HG03571 (cell line): ENCODE measurements at regions not wholly inside any gene's neighbourhood (a gene's known extent, or its start where the extent isn't known, plus 50 kb on each side); places are given as distances from the start of the nearest gene placed in this dataset.
A peak's percentile ranks its signal among the peaks of the same experiment; 100 is the strongest.
"Not testable (repeated sequence)": the region's sequence is repeated elsewhere in the genome, so short reads cannot be mapped to it uniquely, and the experiment has no call there.

Experiments
- ATAC-seq: cut with Tn5 transposase; IDR thresholded peaks from one replicate; pipeline ENCODE4 v1.9.1; 2021; ENCODE audit not compliant: unreplicated experiment

- ATAC-seq: no peak
Observed at GRCh38 chr4:81789158-81789557, 317.5 kb upstream of the RASGEF1B start.

GRCh38 chr4:81786766-81787165 lies 315.1 kb upstream of the RASGEF1B start:
- ATAC-seq: no peak

DNA sequence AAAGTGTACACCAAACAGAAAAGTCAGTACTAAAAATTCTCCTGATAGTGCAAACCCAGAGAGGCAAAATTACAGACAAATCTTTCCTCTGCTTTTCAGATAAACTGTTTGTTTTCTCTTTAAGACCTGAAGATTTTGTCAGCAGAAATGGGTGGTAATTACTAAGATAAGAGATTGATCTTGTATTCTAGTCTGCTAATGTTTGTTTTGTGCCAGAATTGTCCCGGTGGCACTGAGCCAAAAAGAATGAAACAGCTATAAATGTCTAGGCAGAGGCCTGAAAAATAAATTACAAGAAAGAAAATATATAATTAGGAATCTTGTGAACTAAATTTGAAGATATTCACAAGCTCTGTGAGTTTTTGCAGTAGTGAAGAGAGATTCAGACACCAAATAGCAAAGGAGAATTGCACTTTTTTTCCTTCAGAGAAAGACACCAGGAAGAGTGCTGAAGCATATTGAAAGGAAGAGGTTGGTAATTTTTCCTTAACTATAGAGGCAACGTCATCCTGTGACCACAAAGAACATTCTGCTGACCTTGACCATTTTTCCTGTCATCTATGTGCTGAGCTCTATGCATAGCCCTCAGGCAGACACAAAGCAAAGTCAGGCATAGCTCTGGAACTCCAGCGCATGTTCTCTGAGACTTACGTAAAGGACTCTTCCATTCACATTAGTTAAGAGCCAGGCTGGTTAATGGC lies 314.5 kb upstream of the RASGEF1B start:
- no peak for ATAC-seq

DNA sequence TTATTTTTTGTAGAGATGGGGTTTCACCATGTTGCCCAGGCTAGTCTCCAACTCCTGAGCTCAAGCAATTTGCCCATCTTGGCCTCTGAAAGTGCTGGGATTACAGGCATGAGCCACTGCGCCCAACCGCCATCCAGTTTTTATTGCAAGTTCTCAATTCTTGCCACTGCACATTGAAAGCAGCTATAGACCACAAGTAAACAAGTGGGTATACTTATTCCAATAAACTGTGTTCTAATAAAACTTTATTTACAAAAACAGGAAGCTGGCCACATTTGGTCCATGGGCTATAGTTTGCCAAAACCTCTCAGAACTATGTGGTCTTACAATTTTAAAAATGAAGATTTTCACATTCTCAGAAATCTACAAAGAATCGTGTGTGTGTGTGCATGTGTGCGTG lies 313.6 kb upstream of the RASGEF1B start:
- no peak for ATAC-seq

DNA sequence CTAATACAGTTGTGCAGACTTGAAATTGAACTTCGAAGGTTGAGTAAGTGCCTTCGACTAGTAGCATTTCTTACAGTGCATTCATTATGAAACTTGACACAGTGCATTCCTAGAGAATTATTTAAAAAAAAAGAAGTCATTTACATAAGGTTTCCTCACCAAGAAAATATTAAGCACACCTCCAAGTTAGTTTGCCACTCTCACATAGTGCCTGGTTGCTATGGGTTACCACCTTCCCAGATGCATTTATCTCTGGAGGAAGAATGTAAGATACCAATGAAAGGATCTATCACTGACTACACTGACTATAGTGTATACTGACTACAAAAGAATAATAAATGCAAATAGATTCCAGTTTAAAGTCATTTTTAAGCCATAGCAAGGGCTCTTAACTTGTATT lies 311.9 kb upstream of the RASGEF1B start:
- no peak for ATAC-seq

DNA sequence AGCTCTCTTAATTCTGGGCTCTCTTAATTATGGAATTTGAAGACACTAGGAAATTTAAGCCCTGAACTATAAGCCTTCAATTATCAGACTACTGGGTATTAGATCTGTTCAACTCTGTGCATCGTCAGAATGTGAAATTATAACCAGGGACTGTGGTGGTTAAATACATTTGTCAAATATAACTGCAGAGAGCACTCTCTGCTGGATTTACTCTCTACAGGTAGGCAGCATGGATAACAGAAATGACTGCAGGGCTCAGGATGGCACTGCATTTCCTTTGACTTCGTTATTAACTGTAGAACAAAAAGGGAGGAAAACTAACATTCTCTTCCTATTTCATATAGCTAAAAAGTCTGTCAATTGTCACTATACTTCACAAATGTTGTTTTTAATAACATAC lies 310.1 kb upstream of the RASGEF1B start:
- no peak for ATAC-seq

- not testable (repeated sequence) for ATAC-seq
Observed at GRCh38 chr4:81777718-81778117, 306.0 kb upstream of the RASGEF1B start.

DNA sequence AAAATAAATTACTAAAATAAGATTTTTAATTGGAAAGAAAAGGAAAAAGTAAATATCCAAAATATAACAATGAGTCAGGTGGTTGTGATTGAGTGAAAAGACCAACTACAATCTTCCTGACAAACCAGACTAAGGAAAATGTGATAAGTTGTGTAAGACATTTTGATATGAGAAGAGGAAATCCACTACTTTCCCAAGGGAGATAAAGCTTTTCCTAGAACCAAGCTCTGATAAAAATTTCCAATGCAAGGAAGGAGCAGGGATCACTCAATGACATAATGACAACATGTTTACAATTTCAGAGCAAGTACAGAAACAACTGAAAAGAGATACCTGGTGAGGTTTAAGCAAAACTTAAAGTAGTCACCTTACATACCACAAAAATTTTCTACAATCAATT lies 305.1 kb upstream of the RASGEF1B start:
- ATAC-seq: no peak

GRCh38 chr4:81773557-81773956 lies 301.9 kb upstream of the RASGEF1B start:
- ATAC-seq: no peak

GRCh38 chr4:81771721-81772120 lies 300.0 kb upstream of the RASGEF1B start:
- ATAC-seq: no peak

DNA sequence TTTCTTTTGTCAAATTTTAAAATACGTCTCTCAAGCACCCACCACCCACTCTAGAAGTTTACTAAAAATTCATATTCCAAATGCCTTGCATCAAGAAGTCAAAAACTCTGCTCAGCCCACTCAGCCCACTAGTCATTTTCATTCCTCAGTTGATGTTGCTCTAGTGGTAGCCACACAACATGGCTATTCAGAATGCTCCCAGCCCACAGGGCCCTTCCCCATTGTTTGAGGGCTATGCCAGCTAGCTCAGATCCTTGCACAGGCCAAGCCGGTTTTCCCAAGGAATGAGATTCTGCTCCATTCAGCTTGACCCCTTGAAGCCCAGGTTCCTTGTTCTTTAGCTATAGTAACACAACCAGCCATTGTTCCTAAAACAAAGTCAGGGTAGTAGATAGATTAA lies 297.5 kb upstream of the RASGEF1B start:
- ATAC-seq: no peak

- peak; percentile 45 for ATAC-seq
Observed at GRCh38 chr4:81758574-81759264, 287.0 kb upstream of the RASGEF1B start.

GRCh38 chr4:81757691-81758090 lies 286.0 kb upstream of the RASGEF1B start:
- ATAC-seq: no peak

DNA sequence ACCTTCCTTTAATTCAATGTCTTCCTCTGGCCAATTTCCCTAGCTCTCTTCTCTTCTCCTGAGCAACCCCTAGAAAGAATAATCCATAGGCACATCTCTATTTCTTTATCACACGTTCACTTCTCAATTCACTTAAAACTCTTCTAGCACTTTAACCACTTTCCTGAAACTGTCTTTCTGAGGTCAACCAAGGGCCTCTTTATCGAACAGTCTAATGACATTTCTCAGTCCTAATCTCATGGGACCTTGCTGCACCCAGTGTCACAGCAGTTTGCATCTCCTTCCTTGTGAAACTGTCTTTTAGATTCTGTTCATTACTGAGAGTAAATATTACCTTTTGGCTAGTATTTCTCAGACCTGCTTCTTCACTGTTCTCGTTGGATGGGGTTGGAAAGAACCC lies 285.3 kb upstream of the RASGEF1B start:
- peak; percentile 82 for ATAC-seq

DNA sequence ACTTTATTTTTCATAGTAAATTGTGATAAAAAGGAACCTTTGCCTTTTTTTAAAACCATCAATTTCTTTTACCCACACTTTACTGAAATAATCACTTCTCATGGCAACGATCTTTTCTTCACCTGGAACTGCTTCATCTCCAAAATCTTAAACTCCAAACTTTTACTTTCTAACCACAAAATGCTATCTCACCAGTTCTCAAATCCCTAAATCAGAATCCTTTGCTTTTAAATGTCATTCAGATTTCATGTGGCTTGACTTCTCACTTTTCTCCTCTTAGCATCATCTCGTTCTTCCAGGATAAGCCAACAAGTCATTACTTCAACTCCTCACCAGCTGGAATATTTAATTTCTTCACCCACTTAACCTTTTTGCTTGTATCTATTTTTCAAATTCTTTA lies 284.3 kb upstream of the RASGEF1B start:
- ATAC-seq: no peak

DNA sequence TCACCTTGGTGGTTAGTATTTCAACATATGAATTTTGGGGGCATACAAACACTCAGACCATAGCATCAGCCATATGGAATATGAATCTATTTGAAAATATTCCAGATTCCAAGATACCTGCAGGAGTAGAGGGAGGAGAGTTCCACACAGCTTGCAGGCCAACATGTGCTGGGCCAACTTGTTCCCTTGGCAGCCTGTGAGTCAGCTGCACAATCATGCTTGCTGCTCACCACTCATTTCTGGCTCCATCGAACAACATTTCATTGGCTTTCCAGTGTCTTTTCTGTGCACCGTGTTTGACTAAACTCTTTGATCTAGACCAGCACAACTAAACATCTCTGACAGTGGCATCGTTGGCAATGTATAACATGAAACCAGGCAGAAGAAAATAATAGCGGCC lies 282.5 kb upstream of the RASGEF1B start:
- ATAC-seq: no peak

DNA sequence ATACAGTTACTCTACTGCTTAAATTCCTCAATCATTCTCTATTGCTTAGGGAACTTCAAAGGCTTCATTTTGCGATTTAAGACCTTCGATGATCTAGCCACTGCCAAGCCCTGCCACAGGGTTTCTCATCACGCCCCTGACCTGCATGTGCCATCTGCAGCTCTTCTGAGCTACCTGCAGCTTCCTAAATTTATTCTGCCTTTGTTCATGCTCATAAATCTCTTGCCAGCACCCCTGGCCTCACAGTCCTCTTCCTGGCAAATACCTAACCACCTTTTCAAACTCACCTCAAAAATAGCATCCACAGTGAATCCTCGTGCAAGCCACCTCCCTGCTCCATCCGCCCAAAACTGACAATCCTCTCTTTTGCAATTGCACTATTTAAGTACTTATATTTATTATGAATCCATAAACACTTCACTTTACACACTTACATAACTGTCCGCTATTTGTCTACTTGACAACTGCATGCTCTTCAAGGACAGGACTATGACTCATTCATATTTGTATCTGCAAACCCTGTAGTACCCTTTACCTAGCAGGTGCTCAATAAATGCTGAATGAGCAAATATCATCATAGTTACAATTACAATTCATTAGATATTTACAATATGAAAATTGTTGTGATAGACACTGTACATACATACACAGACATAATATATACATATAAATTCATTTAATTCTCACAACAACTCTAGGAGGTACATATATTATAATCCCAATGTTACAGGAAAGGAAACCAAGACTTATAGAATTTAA lies 280.0 kb upstream of the RASGEF1B start:
- no peak for ATAC-seq

- ATAC-seq: no peak
Observed at GRCh38 chr4:81747242-81747930, 275.7 kb upstream of the RASGEF1B start.

- ATAC-seq: no peak
Observed at GRCh38 chr4:81746773-81747172, 275.1 kb upstream of the RASGEF1B start.

DNA sequence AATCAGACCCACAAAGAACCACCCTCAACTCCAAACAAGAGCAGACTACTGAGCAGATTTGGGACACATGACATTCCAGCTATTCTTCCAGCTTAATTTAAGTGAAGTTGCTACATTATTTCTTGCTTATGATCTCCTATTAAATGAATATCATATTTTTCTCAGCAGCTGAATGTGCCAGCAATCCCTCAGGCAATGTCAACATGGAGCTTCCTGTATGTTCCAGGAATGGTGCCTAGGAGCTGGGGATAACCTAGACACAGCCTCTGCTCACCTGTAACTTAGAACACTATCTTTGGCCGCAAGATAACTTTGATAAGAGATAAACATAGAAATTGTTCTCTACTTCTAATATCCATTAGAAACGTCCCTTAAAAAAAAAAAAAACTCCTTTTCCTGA lies 274.4 kb upstream of the RASGEF1B start:
- ATAC-seq: no peak

DNA sequence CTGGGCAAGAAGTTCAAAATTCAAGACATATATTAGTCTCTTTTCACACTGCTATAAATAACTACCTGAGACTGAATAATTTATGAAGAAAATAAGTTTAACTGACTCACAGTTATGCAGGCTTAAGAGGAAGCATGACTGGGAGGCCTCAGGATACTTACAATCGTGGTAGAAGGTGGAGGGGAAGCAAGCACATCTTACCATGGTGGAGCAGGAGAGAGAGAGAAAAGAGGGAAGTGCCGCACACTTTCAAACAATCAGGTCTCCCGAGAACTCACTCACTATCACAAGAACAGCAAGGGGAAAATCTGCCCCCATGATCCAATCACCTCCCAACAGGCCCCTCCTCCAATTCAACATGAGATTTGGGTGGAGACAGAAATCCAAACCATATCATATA lies 273.3 kb upstream of the RASGEF1B start:
- ATAC-seq: no peak
